Neural progenitor cell (in vitro differentiated cells): ENCODE measurements at regions not wholly inside any gene's neighbourhood (a gene's known extent, or its start where the extent isn't known, plus 50 kb on each side); places are given as distances from the start of the nearest gene placed in this dataset.
A peak's percentile ranks its signal among the peaks of the same experiment; 100 is the strongest.

Source experiments
- DNase-seq: peaks from one replicate; pipeline ENCODE4 v3.0.0-alpha.2; 2016; ENCODE audit warnings: low spot score
- H2AFZ ChIP-seq: fragments of 200-600 bp; sonication (generic); replicated peaks from 2 replicates; pipeline ENCODE4 v1.6.1; 2016; ENCODE audit warnings: antibody characterized with exemption
- H3F3A ChIP-seq: fragments of 200-600 bp; sonication (generic); 2 replicates; pipeline ENCODE4 v1.6.1; 2016; ENCODE audit warnings: antibody characterized with exemption, low read depth
- H3K27ac ChIP-seq: fragments of 200-600 bp; sonication (generic); 2 replicates; pipeline ENCODE4 v1.5.1; 2016; ENCODE audit warnings: mild to moderate bottlenecking
- H3K27me3 ChIP-seq: fragments of 200-600 bp; sonication (generic); 2 replicates; pipeline ENCODE4 v1.6.1; 2016; ENCODE audit warnings: mild to moderate bottlenecking, moderate library complexity
- H3K36me3 ChIP-seq: fragments of 200-600 bp; sonication (generic); 2 replicates; pipeline ENCODE4 v1.5.1; 2016
- H3K4me1 ChIP-seq: fragments of 200-600 bp; sonication (generic); 2 replicates; pipeline ENCODE4 v1.6.1; 2016; ENCODE audit warnings: mixed run types
- H3K4me2 ChIP-seq: fragments of 200-600 bp; sonication (generic); 2 replicates; pipeline ENCODE4 v1.6.1; 2016
- H3K4me3 ChIP-seq: fragments of 200-600 bp; sonication (generic); 2 replicates; pipeline ENCODE4 v1.5.1; 2016
- H3K79me2 ChIP-seq: fragments of 200-600 bp; sonication (generic); 2 replicates; pipeline ENCODE4 v1.6.1; 2016; ENCODE audit warnings: low read depth
- H3K9ac ChIP-seq: fragments of 200-600 bp; sonication (generic); 2 replicates; pipeline ENCODE4 v1.6.1; 2016
- H3K9me3 ChIP-seq: fragments of 200-600 bp; sonication (generic); 2 replicates; pipeline ENCODE4 v1.5.1; 2016; ENCODE audit warnings: low read depth
- H4K20me1 ChIP-seq: fragments of 200-600 bp; sonication (generic); 2 replicates; pipeline ENCODE4 v1.6.1; 2016; ENCODE audit warnings: low read depth
- H3K27ac Mint-ChIP-seq: 3 replicates; pipeline ENCODE4 v1.8.0; 2021; ENCODE audit warnings: mixed read lengths
- H3K27me3 Mint-ChIP-seq: 2 replicates; pipeline ENCODE4 v1.8.0; 2022; ENCODE audit warnings: low read depth, mild to moderate bottlenecking, inconsistent platforms, moderate library complexity, mixed read lengths; ENCODE audit not compliant: insufficient read depth
- H3K36me3 Mint-ChIP-seq: 3 replicates; pipeline ENCODE4 v1.8.0; 2021; ENCODE audit warnings: mixed read lengths
- H3K4me1 Mint-ChIP-seq: 3 replicates; pipeline ENCODE4 v1.8.0; 2021; ENCODE audit warnings: mixed read lengths
- H3K4me3 Mint-ChIP-seq: 3 replicates; pipeline ENCODE4 v1.8.0; 2021; ENCODE audit warnings: mild to moderate bottlenecking, moderate library complexity, mixed read lengths
- H3K9me3 Mint-ChIP-seq: 3 replicates; pipeline ENCODE4 v1.8.0; 2020; ENCODE audit warnings: mixed read lengths
- EZH2 ChIP-seq: fragments of 200-600 bp; sonication (generic); IDR thresholded peaks from 2 replicates; pipeline ENCODE4 v1.6.1; 2017; ENCODE audit warnings: antibody characterized with exemption, mild to moderate bottlenecking, moderate library complexity
- EZH2phosphoT487 ChIP-seq: fragments of 200-600 bp; sonication (generic); IDR thresholded peaks from 2 replicates; pipeline ENCODE4 v1.6.1; 2017; ENCODE audit warnings: antibody characterized with exemption
- TF ChIP-seq, protein P1 (sequence below): fragments of 200-600 bp; sonication (generic); IDR thresholded peaks from 2 replicates; pipeline ENCODE4 v1.5.1; 2017; ENCODE audit warnings: antibody characterized with exemption, mild to moderate bottlenecking

DNA sequence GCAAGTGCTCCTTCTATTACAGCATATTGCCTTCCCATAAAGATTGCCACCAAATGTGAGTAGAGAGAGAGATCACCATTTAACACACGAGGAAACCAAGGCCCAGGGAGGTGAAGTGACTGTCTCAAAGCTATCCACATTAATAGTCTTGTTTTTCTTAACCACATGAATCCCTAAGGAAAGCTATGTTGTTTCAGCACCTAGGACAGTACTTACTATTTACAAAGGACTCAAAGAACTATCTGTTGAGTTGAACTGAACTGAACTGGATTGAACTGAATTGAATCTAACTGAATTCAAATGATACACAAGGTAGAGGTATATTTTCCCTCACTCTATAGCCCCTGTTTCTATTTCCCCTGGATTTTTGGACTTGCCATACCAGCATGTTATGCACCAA lies 430.4 kb downstream of the CAAP1 start:
- Mint-ChIP-seq H3K9me3 (no peaks in the 10 kb centered on the region), H3K36me3 (no peaks in the 10 kb centered on the region), H3K4me1 (peaks cover 3% of the 10 kb centered on the region), H3K27ac (no peak overlapping the region), H3K27me3 (peaks cover 5% of the 10 kb centered on the region), H3K4me3 (no peak overlapping the region)
- TF ChIP-seq, protein P1, sequence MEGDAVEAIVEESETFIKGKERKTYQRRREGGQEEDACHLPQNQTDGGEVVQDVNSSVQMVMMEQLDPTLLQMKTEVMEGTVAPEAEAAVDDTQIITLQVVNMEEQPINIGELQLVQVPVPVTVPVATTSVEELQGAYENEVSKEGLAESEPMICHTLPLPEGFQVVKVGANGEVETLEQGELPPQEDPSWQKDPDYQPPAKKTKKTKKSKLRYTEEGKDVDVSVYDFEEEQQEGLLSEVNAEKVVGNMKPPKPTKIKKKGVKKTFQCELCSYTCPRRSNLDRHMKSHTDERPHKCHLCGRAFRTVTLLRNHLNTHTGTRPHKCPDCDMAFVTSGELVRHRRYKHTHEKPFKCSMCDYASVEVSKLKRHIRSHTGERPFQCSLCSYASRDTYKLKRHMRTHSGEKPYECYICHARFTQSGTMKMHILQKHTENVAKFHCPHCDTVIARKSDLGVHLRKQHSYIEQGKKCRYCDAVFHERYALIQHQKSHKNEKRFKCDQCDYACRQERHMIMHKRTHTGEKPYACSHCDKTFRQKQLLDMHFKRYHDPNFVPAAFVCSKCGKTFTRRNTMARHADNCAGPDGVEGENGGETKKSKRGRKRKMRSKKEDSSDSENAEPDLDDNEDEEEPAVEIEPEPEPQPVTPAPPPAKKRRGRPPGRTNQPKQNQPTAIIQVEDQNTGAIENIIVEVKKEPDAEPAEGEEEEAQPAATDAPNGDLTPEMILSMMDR = no peak
- no peak for TF ChIP-seq EZH2phosphoT487
- TF ChIP-seq EZH2 = no peak
- Histone ChIP-seq H4K20me1 (no peaks in the 10 kb centered on the region), H3F3A (no peaks in the 10 kb centered on the region), H3K9me3 (no peaks in the 10 kb centered on the region), H3K4me1 (peaks cover 15% of the 10 kb centered on the region), H3K27me3 (no peaks in the 10 kb centered on the region), H3K9ac (no peak overlapping the region), H3K4me2 (no peak overlapping the region), H3K79me2 (no peaks in the 10 kb centered on the region), H2AFZ (no peak overlapping the region), H3K4me3 (no peak overlapping the region), H3K27ac (no peak overlapping the region), H3K36me3 (no peaks in the 10 kb centered on the region)
- peak; percentile 69 for DNase-seq

DNA sequence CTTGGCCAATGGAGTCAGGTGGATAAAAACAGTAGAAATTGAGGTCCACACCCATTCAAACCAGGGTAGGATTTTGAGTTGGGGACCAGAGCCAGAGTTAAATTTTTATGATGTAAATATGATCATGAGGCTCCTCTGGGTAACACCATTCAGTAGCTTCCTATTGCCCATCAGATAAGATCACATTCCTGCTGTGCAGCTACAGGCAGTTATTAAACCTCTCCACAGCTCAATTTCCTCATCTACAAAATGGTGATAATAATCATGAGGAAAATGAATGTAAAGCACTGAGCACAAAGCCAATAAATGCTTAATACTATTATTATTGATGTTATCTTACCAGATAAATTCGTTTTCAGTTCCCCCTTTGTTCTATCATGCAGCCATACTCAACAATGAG lies 432.0 kb downstream of the CAAP1 start:
- H2AFZ ChIP-seq = no peak overlapping the region
- H3K4me3 ChIP-seq = no peak overlapping the region
- no peak overlapping the region for H3K4me2 ChIP-seq
- no peak overlapping the region for H3K27ac ChIP-seq
- no peaks in the 10 kb centered on the region for H3K9me3 Mint-ChIP-seq
- H3K4me3 Mint-ChIP-seq = no peak overlapping the region
- H3K27me3 ChIP-seq = no peaks in the 10 kb centered on the region
- no peaks in the 10 kb centered on the region for H3K79me2 ChIP-seq
- no peaks in the 10 kb centered on the region for H3K36me3 ChIP-seq
- H4K20me1 ChIP-seq = no peaks in the 10 kb centered on the region
- no peak for DNase-seq
- H3K27ac Mint-ChIP-seq = no peak overlapping the region
- TF ChIP-seq, protein P1 = no peak
- TF ChIP-seq EZH2phosphoT487 (no peak), EZH2 (no peak)
- no peak overlapping the region for H3K9ac ChIP-seq
- no peaks in the 10 kb centered on the region for H3F3A ChIP-seq
- H3K4me1 ChIP-seq = peaks cover 15% of the 10 kb centered on the region
- H3K36me3 Mint-ChIP-seq = no peaks in the 10 kb centered on the region
- H3K9me3 ChIP-seq = no peaks in the 10 kb centered on the region
- H3K4me1 Mint-ChIP-seq = peaks cover 3% of the 10 kb centered on the region
- H3K27me3 Mint-ChIP-seq = peaks cover 3% of the 10 kb centered on the region

DNA sequence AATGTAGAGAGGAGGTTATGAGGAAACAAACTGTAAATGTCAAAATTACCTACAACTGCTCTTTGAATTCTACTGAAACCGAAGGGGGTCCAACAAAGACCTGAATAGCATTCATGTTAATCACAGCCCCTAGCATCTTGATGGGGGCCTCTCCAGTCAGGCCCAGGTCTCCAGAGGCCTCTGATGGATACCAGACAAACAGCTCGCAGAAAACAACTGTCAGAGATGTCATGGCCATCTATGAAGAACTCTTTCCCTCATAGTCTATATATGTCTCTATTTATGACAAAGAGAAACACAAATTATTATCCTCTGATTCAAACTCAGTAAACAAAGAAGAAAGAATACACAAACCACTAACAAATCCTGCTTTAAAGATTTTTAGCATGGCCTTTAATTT lies 432.6 kb downstream of the CAAP1 start:
- Histone ChIP-seq H3K79me2 (no peaks in the 10 kb centered on the region), H3K27ac (no peak overlapping the region), H3K4me1 (peaks cover 15% of the 10 kb centered on the region), H3K36me3 (no peaks in the 10 kb centered on the region), H3K9ac (no peak overlapping the region), H3F3A (no peaks in the 10 kb centered on the region), H4K20me1 (no peaks in the 10 kb centered on the region), H3K4me3 (no peak overlapping the region), H3K9me3 (no peaks in the 10 kb centered on the region), H2AFZ (no peak overlapping the region), H3K27me3 (no peaks in the 10 kb centered on the region), H3K4me2 (no peak overlapping the region)
- Mint-ChIP-seq H3K27ac (no peak overlapping the region), H3K4me1 (peaks cover 3% of the 10 kb centered on the region), H3K4me3 (no peak overlapping the region), H3K9me3 (no peaks in the 10 kb centered on the region), H3K27me3 (peaks cover 2% of the 10 kb centered on the region), H3K36me3 (no peaks in the 10 kb centered on the region)
- TF ChIP-seq, protein P1 = no peak
- TF ChIP-seq EZH2 (no peak), EZH2phosphoT487 (no peak)
- no peak for DNase-seq

DNA sequence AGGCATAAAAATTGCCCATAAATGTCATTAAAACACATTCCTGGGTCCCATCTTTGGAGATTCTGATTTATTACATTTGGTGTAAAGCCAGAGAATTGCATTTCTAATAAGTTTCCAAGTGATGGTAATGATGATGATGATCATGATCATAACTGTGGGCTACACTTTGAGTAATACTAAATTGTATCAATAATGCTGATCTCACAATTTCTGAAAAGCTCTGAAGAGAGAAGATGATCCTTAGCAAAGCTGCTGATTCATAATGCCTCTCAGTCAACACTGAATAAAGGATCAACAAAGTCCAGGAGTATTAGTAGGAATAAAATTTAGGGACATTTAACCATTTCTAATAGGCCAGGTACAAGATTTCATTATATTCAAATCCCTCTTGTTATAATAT lies 434.5 kb downstream of the CAAP1 start:
- Histone ChIP-seq H3K4me1 (peaks cover 7% of the 10 kb centered on the region), H3K9me3 (no peaks in the 10 kb centered on the region), H3K79me2 (no peaks in the 10 kb centered on the region), H3K4me3 (no peak overlapping the region), H3K36me3 (no peaks in the 10 kb centered on the region), H3K4me2 (peak overlapping the region; percentile 16), H3K27ac (no peak overlapping the region), H2AFZ (no peak overlapping the region), H3K27me3 (no peaks in the 10 kb centered on the region), H3K9ac (no peak overlapping the region), H4K20me1 (no peaks in the 10 kb centered on the region), H3F3A (no peaks in the 10 kb centered on the region)
- H3K4me1 Mint-ChIP-seq = no peaks in the 10 kb centered on the region
- no peak overlapping the region for H3K27ac Mint-ChIP-seq
- no peak overlapping the region for H3K4me3 Mint-ChIP-seq
- H3K27me3 Mint-ChIP-seq = peaks cover 2% of the 10 kb centered on the region
- TF ChIP-seq, protein P1 = no peak
- no peak for TF ChIP-seq EZH2phosphoT487
- no peak for TF ChIP-seq EZH2
- H3K9me3 Mint-ChIP-seq = no peaks in the 10 kb centered on the region
- no peaks in the 10 kb centered on the region for H3K36me3 Mint-ChIP-seq
- DNase-seq = no peak
